Activated CD4-positive, alpha-beta T cell treated with anti-CD3 and anti-CD28 coated beads, Interleukin-2, amount 50 U/mL, for 24 hours (primary cell): ENCODE measurements at regions not wholly inside any gene's neighbourhood (a gene's known extent, or its start where the extent isn't known, plus 50 kb on each side); places are given as distances from the start of the nearest gene placed in this dataset.

Experiments used
- DNase-seq, 2 donors: peaks; one replicate each; pipeline ENCODE4 v3.0.0-alpha.2; 2020; ENCODE audit warnings: low read depth in 1 of 2, low spot score in 1 of 2

DNA sequence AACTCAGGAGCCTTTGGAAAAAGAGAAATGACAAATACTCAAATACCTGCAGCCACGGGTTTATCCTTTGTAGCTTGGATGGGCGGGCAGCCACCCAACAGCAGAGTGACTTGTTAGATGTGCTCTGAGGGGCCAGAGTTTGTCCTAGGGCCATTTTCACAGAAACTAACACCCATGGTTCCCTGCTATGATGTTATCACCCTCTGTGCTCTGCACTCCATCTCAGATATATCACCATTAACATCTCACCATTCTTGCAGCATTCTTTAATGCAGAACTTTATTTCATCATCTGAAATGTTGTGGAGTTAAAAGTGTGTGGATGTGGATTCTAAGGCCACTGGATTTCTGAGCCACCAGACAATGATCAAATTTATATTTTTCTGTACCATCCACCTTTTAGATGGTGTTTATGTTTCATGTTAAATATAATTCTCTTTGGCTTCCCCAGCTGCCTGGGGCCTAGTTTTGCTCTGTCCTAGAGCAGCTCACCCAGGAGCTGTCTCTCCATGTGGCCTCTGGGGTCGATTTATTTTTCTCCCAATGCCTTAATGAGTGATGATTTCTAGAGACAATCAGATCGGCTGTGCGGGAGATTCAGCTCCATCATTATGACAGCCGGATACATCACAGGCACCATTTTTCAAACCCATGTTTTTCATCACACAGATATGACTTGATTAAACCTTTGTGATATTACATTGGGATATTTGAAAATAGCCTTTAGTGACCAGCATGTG lies 380.8 kb downstream of the BCOR start:
- DNase-seq, result no peak

DNA sequence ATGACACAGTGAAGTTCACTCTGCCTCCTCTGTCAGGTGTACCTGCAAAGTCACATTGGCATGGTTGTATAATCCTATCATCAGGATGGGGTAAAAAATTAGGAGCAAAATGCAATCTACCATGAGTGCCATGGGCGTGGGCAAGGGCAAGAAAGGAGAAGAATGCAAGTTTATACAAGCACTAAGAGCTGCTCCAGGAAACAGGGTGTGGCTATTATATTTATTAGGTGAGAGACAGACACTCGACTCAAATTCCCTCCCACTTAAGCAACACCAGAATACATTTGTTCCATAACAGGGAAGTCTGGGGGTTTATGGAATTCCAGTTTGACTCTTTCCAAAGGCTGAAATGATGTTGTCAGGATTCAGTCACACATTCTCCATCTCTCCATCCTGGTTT lies 378.8 kb downstream of the BCOR start:
- DNase-seq, result no peak

GRCh38 chrX:39720945-39721344 lies 376.8 kb downstream of the BCOR start:
- DNase-seq, result no peak

GRCh38 chrX:39721566-39722279 lies 376.0 kb downstream of the BCOR start:
- DNase-seq, result no peak

DNA sequence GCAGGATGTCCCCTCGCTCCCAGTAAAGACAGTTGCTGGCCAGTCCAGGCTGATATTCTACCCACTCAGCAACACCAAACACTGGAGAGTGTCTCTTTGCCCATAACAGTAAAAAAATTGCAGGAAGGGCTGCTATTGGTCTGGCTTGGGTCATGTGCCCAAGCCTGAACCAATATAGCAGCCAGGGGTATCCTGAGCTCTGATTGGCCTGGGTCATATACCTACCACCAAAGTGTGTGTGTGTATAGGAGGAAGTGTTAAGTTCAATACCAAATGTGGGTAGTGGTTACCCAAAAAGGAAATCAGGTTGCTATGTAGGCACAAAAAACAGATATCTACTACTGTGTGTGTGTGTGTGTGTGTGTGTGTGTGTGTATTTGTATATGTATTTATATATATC lies 373.2 kb downstream of the BCOR start:
- DNase-seq, result no peak

GRCh38 chrX:39725114-39725513 lies 372.6 kb downstream of the BCOR start:
- no peak for DNase-seq

DNA sequence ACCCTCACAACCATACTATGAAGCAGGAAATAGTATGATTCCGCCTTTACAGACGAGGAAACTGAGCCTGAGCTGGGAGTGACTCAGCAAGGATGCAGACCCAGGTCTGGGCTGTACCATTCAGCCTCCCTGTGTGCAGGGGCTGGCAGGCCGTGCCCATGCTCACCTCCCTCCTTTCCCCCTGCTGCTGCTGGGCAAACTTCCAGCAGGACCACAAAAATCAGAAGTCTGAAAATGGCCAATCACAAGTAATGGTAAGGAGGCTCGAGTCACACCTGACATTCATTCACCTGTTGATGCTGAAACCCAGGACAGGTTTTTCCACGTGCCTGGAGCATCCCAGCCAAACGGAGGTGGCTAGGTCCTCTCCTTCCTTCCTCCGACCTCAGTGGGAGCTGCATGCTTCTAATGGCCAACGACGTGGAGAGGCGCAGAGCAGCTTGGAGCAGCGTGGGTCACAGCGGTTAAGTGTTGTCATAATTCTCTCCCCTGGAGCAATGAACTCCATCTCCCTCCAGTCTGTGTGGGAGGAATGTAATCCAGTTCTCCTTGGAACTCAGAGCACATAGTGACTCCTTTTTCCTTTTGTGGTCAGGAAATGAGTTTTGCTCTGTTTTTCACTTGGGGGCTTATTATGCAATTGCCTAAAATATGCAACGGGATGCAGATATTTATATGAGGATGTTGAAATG lies 371.7 kb downstream of the BCOR start:
- DNase-seq, result no peak

DNA sequence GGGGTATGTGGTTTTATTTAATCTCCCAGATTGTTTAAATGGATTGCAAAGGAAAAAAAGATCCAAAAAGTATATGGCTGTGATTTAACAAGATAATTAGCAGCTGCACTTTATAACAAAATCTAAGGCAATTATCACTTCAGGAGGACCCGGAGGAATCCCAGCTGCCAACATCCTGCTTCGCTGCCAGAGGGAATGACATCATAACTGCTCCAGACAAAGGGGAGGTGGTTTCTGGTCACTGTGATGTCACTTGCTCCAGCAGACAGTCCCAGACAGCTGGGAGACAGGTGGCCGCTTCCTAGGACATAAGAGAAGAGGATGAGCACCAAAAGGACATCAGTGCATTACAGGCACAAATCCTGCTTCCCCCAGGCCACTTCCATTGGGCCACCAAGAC lies 371.0 kb downstream of the BCOR start:
- DNase-seq, result no peak

GRCh38 chrX:39728025-39728424 lies 369.7 kb downstream of the BCOR start:
- DNase-seq, result no peak

GRCh38 chrX:39728852-39729598 lies 368.7 kb downstream of the BCOR start:
- DNase-seq, result no peak

GRCh38 chrX:39729981-39730661 lies 367.6 kb downstream of the BCOR start:
- no peak for DNase-seq

- peak; percentile 16 to 48 for DNase-seq
These were observed 367.0 kb downstream of the BCOR start for GRCh38 chrX:39730662-39731329.

DNA sequence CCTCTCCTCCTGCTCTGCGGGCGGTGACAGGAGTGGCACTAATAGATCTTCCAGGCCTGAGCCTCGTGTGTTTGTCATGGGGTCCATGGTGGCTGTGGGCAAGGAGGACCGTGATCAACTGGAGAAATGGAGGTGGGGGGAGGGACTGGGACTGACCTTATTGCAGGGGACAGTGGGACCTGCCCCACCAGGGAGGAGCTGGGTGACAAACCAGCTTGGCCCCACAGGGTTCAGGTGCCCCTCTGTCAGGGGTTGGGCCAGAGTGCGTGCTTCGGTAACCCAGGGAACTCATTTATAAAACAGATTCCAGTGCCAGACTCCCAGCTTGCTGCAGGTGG lies 366.5 kb downstream of the BCOR start:
- DNase-seq, result no peak

DNA sequence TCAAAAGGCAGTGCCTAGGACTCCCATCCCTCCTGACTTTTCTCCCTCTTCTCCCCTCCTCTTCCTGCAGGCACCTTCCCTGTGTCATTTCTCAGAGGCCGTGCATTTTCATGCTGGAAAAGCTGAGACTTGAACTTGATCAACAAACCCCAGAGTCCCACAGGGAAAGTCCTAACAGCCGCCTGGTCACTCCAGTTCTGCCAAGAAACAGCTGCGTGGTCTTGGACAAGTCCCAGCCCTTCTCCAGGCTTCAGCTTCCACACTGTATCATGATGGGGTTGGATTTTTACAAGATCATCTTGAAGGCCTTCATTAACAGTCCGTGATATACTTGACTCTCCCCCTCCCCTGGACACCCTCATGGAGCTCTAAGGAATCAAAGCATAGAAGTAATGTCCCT lies 366.0 kb downstream of the BCOR start:
- no peak for DNase-seq

DNA sequence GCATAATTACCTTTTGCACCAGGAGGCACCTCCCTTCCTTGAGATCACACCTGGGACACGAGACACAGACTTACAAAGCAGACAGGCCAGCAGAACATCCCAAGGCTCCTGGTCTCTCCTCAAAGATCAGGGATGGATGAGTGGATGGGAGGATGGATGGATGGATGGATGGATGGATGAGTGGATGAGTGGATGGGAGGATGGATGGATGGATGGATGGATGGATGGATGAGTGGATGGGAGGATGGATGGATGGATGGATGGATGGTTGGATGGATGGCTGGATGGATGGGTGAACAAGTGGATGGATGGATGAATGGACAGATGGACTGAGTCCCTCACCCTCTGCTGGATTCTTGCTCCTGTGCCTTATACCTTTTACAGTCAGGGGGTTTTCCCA lies 364.0 kb downstream of the BCOR start:
- no peak for DNase-seq

DNA sequence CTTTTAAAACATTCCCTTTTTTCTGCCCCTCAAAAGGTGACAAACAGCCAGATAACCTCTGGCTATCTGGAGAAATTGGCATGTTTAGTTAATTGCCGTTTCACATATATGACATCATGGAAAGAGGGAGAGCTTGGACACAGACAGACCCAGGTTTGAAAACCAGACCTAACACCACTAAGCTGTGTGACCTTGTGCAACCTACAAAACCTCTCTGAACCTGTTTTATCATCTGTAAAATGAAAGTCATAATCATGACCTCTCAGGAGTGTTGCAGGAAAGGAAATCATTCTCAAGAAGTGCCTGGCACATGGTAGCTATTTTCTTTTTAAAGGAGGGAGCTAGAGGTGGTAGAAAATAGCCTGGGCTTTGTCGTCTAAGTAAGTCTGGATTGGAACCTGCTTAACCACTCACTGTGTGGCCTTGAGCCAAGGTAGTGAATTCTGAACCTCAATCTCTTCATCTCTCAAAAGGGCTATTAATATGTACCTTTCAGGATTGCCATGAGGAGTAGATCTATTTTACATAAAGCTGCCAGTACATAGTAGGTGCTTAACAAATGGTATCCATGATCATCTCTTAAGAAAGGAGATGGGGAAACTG lies 363.5 kb downstream of the BCOR start:
- DNase-seq, result no peak

- no peak for DNase-seq
These were observed 361.2 kb downstream of the BCOR start for GRCh38 chrX:39736216-39737211.

GRCh38 chrX:39739585-39739984 lies 358.2 kb downstream of the BCOR start:
- DNase-seq, result no peak

- DNase-seq, result no peak
These were observed 357.7 kb downstream of the BCOR start for GRCh38 chrX:39740078-39740477.
